IPS DF 4.7 (cell line): ENCODE measurements at regions not wholly inside any gene's neighbourhood (a gene's known extent, or its start where the extent isn't known, plus 50 kb on each side); places are given as distances from the start of the nearest gene placed in this dataset.
"Not testable (repeated sequence)": the region's sequence is repeated elsewhere in the genome, so short reads cannot be mapped to it uniquely, and the experiment has no call there.

ENCODE experiments used
- DNase-seq: peaks from one replicate; pipeline ENCODE4 v3.0.0-alpha.2; 2013; ENCODE audit warnings: low spot score; ENCODE audit errors: extremely low read depth

DNA sequence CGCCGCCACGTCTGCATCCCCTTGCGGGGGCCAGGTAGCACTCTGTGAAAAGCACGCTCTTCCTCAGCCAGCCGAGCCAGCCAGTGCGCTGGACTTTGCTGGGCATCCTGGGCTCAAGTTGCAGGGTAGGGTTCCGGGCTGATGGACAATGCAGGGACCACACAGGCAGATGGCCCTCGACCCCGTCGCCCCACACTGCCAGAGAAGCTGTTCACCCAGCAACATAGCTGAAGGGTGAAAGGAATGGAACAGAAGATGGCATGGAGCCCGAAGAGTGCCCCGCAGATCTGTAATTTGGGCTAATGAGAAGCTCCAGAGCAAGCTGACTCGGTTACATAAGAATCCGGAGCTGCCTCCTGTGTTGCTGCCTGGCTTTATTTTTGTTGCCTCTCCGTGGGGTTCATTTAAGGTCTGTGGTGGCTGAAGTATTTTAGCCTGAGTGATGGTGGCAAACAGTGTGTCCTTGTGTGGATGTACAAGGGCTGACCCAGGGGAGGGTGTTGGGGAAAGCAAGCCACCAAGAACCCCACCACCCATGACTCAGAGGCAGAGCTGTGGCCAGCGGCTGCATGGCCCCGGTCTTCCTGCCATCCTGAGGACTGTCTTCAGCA is 105.8 kb downstream of the SOX1 start:
- DNase-seq, result no peak

DNA sequence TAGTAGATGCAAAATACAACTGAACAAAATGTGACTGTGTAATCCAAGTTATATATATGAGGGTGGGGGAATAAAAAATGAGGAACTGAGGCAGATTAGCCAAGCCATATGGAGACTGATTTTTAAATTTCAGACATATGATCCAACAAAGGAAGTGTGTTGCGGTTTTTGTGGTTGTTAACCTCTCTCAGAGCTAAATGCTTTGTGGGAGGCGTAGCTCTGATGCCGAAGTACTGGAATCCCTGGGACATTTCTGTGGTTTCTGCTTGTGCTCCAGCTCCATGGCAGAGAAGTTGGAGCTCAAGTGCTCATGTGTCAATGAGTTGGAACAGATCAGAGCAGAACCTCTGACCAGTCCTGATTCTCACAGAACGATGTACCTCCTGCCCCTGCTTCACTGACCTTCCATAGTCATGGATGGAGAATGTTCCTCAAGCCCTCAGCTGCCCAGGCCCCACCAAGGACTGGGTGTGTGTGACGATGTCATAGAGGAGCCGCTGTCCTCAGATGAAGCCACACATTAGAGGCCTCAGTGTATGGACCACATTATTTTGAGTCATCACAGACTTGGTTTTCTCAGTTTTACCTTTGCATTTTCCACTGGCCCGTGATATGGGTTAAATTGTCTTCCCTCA is 107.6 kb downstream of the SOX1 start:
- no peak for DNase-seq

DNA sequence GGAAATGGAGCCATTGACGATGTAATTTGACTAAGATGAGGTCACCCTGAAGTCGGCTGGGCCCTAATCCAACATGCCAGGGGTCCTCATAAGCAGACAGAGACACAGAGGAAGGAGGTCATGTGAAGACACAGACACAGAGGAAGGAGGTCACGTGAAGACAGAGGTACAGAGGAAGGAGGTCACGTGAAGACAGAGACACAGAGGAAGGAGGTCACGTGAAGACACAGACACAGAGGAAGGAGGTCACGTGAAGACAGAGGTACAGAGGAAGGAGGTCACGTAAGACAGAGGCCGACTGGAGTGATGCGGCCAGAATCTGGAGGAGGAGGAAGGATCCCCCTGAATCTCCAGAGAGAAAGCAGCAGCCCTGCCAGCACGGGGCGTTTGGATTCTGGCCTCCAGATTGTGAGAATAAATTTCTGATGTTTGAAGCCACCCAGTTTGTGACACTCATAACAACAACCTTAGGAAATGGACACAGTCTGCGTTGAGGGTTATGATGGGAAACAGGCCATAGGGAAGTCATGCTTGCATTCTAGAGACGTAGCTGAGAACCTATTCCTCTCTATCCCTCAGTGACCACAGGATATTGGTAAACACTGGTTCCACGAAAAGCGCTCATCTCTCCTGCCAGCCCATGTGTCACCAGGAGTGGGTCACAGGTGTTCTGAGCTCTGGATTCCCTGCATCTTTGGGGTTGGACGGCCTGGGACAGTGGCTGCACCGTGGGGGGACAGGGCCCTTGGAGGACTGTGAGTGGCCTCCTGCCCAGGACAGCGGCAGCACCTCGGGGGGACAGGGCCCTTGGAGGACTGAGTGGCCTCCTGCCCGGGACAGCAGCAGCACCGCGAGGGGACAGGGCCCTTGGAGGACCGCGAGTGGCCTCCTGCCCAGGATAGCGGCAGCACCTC is 108.5 kb downstream of the SOX1 start:
- DNase-seq, result no peak

DNA sequence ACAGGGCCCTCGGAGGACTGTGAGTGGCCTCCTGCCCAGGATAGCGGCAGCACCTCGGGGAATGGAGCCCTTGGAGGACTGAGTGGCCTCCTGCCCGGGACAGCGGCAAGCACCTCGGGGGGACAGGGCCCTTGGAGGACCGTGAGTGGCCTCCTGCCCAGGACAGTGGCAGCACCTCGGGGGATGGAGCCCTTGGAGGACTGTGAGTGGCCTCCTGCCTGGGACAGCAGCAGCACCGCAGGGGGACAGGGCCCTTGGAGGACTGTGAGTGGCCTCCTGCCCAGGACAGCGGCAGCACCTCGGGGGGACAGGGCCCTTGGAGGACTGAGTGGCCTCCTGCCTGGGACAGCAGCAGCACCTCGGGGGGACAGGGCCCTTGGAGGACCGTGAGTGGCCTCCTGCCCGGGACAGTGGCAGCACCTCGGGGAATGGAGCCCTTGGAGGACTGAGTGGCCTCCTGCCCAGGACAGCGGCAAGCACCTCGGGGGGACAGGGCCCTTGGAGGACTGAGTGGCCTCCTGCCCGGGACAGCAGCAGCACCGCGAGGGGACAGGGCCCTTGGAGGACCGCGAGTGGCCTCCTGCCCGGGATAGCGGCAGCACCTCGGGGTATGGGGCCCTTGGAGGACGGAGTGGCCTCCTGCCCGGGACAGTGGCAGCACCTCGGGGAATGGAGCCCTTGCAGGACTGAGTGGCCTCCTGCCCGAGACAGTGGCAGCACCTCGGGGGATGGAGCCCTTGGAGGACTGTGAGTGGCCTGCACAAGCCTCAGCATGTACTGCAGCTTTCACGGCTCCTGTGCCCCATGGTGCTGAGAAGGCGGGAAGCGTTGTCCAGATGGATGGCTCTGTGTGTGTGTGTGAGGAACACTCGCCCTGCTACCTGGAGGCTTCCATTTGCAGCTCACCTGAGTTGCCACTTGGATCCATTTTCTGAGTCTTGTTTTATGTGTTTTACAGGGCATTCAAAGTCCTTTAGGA is 109.5 kb downstream of the SOX1 start:
- DNase-seq, result not testable (repeated sequence)

DNA sequence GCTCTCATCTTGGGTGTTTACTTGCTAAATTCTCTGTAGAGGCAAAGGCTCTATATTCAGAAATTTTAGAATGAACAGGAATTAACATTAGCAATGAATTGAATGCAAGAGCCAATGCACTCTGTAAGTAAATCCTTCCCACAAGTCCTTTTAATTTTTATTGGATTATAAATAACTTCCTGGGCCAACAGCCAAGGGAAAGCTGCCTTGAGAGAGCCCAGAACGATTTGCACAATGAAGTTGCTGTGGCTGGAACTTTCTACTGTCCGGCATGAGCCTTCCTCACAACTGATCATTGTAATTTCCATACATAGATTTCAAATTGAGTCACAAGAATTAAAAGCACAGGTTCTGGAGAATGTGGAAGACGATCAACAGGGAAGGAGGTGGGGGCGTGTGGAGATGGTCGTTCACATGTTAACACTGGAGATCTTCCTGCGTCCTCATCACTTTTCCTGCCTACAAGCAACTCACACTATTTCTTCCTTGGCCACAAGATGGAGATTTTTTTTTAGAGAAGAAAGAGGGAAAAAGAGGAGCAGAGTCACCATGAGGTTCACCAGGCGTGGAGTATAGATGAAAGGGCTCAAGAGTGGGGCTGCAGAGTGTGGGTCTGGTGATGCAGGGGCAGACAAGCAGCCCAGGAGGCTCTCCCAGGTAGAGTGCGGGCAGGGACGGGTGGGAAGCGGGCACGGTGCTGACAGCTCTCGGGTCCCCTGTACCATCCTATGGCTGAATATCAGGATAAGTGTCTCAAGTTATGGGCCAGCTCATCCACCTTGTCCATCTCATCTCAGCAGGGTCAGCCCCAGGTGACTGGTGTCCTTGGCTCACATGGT is 110.7 kb downstream of the SOX1 start:
- no peak for DNase-seq

DNA sequence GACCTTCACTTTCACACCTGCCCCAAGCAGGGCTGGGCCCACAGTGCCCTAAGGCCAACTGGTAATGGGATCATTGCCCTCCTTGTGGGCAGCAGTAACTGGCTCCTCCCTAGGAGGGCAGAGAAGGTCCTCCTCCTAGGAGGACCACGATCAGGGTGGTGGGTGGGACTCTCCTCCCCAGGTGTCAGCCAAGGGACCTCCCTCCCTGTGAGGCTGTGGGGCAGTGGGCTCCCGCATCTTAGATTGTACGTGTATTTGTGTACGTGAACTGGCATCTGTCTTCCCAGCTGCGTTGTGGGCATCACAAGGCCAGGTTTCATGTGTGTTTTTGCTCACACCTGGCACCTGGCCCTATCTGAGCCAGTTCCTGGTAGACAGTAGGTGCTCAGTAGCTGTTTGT is 111.8 kb downstream of the SOX1 start:
- DNase-seq, result no peak

DNA sequence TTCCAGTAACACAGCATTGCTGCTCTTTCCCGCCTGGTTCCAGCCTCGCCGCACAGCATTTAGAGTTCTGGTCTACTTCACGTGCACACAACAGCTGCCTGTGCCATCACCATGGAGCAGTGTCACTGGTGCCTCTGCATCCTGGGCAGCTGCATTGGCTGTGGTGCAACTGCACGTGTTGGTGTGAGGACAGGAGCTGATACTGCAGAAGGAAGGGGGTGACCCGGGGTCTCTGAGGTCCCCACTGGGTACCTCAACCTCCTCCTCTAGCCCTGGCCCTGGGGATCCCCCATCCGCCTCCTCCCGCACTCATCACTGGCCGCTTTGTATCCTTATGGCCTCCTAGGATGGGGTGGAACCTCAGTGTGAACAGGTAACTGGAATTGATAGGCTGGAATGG is 112.5 kb downstream of the SOX1 start:
- no peak for DNase-seq

DNA sequence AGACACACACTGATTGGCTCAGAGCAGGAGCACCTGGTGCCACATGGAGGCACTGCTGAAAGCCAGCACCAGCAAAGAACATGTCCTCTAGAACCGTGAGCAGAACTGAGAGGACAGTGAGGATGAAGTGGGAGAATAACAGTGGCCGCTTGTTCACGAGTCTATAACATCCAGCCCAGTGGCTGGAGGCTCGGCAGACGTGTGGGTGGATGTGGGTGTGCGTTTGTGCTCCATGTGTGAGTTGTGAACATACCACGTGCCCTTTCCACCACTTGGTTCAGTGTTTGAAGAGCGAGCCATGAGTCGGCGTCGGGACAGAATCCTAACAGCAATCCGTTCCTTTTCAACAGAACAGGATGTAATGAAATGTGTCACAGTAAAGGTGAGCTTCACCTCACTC is 113.0 kb downstream of the SOX1 start:
- no peak for DNase-seq

DNA sequence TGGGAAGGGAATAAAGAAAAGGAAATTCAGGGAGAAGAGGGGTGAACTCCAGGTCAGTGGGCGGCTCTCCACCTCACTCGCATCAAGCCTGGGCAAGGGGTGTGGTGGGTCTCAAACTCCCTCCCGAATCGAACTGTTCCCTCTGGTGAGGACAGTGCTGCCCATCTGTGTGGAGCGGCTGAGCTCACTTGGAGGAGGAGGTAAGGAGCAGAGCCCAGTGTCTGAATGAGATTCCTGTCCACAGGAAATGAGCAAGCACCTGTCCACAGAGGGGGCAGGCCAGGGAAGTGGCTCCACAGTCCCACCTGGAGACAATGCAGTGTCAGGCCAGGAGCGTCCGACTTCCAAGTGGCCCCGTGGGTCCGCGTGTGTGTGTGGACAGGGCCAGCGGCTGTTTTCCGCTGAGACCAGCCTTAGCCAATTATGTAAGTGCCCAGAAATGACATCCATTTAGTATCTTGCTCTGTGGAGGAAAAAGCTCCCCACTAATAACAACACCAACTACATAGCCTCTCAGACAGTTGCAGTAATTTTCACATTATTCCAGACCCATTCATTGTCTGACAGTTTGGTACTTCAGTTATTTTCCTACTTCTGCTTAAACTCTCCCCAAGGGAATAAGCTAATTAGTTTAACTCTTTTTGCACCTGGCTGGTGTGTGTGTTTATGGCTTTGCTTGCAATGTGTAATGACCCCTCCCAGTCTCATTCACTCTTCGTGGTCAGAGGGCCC is 114.6 kb downstream of the SOX1 start:
- no peak for DNase-seq

DNA sequence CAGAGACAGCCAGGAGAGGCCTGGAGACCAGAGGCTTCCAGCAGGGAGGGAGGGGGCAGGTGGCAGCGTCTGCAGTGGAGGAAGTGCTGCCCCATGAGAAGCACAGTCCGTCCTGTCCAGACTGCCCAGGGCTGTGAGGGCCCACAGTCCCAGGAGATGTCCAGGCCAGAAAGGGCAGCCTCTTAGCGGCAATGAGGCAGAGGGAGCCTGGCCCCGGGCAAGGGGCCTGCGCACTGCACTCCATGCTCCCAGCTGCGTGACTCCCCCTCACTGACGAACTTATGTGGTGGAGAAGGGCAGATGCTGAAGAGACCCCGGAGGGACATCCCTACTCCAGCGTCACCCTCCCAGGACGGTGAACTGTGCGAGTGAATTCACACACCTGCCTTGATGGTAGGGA is 115.3 kb downstream of the SOX1 start:
- DNase-seq, result no peak

DNA sequence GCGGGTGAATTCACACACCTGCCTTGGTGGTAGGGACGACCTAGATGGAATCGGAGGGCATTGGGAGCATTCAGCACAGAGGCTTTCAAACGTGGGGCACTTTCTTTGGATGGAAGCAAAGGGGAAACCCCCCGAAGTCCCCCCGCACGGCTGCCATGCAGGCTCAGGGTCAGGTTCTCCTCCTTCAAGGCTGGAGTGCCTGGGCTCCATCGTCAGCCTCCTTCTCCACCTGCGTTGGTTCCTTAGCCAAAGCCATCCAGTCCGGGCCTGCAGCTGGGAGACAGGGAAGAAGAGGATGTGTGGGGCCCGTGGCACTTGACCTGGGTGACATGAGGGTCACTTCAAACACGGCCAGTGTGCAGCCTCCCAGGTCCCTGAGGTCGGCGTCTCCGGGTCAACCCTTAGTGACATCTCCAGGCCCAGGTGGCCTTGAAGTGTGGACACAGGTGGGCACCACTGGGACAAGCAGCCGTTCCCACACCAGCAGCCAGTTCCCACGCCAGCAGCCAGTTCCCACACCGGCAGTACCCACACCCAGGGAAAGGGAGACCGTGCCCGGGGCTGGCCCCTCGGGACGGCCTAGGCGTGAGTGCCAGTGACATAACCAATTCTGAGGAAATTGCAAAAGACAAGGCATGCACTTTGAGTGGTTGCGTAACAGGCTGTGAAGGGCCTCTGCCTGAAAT is 116.0 kb downstream of the SOX1 start:
- DNase-seq, result no peak

DNA sequence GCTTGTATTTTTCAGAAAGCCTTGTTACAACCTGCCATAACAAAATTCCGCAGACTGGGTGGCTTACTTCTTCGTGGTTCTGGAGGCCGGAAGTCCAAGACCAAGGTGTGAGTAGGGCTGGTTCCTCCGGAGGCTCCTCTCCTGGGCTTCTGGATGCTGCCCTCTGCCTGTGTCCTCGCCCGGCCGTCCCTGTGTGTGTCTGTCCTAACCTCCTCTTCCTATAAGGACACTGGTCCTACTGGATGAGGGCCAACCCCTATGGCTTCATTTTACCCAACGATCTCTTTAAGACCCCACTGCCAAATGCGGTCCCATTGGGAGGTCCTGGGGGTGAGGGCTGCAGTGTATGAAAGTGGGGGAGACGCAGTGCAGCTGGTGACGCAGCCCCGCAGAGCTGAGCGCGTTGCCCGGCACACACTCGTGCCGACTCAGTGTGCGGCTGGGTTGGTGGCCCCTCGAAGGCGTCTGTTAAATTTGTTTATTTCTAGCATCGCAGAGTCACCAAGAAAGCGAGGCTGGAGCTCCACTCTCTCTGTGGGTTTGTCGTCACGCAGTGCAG is 116.7 kb downstream of the SOX1 start:
- DNase-seq, result no peak

DNA sequence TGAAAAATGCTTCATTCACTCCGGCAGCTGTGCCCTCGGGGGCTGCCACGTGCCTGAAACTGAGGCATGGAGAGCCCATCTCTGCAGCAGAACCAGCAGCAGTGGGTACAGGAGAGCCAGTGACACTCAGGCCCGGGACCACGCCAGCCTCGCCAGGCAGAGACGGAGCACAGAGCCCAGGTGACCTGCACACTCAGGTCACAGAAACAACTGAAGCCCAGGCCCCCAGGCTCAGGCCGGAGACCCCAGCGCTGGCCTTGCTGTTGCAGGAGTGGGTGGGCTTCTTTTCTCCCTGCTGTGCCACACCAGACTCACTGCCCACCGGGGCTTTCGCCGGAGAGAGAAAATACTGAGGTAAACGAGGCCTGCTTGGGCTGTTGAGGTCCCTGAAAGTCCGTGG is 117.3 kb downstream of the SOX1 start:
- DNase-seq, result no peak

DNA sequence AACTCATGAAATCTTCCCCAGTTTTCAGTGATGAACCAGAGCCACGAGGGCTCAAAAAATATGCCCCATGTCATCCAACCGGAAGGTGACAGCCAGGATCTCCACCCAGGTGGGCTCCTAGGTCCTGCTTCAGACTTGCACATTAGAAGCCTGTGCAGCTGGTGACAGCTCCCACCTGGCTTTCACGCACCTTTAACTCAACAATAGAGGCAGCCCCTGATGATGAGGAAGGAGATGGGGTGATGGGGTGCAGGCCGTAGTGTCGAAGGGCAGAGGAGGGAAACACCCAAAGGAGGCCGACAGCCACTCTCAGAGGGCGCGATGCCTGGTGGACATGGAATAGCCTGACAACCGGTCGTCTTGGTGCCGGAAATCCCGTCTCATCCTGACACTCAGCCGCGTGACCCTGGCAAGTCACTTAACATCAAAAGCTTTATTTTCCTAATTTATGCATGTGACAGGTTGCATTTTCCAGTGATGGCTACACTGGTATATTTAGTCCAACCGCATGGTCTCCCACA is 118.0 kb downstream of the SOX1 start:
- no peak for DNase-seq

DNA sequence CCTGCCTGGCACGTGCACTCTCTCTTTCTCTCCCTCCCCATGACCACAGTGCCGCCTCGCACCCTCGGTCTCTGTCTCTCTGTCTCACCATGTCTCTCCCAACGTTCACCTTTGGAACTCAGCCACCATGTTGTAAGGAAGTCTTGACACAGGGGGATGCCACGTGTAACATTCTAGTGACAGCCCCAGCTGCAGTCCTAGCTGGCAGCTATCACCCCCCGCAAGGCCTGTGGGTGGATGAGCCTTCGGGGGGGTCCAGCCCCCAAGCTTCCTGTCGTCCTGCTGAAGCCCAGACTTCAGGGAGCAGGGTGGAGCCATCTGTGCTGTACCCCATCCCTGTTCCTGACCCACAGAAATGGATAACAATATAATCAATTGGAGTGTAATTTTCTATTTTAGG is 118.5 kb downstream of the SOX1 start:
- no peak for DNase-seq

DNA sequence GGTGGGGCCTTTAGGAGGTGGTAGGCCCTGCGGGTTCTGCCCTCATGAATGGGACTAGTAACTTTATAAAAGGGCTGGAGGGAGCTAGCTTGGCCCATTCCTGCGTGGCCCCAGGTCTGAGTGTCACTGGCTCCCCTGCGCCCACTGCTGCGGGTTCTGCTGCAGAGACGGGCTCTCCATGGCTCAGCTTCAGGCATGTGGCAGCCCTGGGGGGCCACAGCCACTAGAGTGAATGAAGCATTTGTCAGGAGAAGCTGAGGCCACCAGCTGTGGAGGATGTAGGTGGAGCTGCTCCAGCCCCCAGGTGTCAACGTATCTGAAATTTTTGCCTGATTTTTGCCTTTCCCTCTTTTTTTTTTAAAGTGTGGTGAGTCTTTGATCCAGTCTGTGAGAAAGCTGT is 119.1 kb downstream of the SOX1 start:
- DNase-seq, result no peak

DNA sequence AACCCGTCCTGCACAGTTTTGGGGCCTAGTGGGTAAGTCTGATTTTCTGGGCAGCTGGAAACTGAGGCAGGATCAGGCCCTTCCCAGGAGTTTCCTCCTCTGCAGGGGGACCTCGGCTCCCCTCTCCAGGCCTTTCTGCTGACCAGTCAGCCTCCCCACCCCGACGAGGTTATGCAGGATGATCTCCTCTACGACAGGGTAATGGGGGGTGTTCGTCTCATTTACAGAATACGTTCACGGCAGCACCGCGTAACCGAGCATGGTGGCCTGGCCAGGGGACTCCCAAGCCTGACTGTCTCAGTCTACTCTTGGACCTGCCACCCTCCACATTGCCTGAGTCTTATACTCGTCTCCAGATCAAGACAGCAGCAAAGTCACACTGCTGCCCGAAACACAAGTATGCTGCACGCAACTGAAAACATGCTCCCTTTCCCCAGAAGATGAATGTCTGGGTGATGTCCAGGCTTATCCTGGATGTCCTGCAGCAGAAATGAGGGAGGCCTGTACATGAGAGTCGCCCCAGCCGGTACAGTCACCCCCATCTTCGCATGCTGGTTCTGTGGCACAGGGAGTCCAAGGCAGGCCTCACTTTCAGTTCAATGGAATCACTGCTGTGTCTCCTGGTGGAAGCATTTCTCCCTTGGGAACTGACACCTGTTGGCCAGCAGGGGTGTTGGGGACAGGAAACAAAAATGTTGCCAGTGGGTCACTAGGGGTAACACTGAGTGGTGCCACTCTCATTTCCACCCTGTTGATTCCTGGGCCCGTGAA is 120.8 kb downstream of the SOX1 start:
- no peak for DNase-seq

DNA sequence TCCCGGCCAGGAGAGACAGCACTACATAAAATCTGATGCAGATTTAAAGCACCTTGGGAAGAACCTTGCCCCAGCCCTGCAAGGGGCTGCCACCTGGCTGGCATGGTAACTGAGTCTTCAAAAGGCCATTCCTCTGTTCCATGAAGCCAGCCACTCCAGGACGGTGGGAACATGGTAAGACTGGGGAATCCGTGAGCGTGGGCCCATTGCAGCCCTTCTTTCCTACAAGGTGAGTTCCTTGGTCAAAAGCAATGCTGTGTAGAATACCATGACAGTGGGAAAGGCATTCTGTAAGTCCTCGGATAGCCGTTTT is 121.3 kb downstream of the SOX1 start:
- DNase-seq, result no peak
